Epithelial cell of esophagus (primary cell): ENCODE measurements at regions not wholly inside any gene's neighbourhood (a gene's known extent, or its start where the extent isn't known, plus 50 kb on each side); places are given as distances from the start of the nearest gene placed in this dataset.
"Not testable (repeated sequence)": the region's sequence is repeated elsewhere in the genome, so short reads cannot be mapped to it uniquely, and the experiment has no call there.

Source experiments
- DNase-seq: peaks from one replicate; pipeline ENCODE4 v3.0.0; 2010; ENCODE audit warnings: low read depth
- H3K4me3 ChIP-seq: 2 replicates; pipeline ENCODE4 v1.5.1; 2011; ENCODE audit warnings: mild to moderate bottlenecking, low read length, control low read depth
- TF ChIP-seq, protein P1 (sequence below): IDR thresholded peaks from 2 replicates; pipeline ENCODE4 v1.5.1; 2011; ENCODE audit warnings: low read depth, mild to moderate bottlenecking, low read length, control low read depth, inconsistent platforms; ENCODE audit not compliant: insufficient read depth; ENCODE audit errors: missing control alignments

DNA sequence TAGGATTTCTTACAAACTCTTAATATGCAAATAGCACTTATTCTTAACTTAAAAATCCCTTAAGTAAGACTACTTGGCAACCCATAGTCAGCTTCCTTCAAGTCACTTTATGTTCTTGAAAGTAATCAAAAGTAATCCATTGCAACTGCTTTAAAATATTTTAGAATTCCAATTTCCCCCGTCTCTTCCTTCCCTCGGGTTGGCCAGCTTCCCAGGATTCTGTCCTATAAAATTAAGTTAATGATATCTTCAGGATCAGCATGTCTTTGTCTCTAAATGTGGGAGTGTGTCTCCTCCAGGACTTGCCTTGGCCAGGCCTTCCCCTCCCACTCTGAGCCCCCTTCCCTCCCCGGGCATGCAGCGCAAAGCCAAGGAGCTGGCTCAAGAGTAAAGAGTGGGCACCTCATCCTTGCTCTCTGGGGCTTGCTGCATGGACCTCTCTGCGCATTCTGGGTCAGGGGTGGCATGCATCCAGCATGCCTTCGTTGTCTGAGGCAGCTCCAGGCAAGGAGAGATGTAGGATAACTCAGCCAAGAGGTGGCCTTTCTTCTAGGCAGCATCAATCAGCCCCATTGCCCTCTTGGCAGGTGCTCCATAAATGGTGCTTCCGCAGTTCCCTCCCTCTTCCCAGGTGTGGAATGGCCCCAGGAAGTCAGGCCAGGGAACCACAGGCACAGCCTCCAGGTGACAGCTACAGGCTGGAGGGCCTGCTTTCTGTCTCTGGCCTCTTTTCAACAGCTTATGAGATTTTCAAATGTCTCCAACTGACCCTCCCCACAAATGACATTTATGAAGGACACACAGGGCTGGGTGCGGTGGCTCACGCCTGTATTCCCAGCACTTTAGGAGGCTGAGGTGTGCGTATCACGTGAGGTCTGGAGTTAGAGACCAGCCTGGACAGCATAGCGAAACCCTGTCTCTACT, 108.7 kb upstream of the ALDH1A3 start:
- H3K4me3 ChIP-seq: no peak overlapping the region
- TF ChIP-seq, protein P1, sequence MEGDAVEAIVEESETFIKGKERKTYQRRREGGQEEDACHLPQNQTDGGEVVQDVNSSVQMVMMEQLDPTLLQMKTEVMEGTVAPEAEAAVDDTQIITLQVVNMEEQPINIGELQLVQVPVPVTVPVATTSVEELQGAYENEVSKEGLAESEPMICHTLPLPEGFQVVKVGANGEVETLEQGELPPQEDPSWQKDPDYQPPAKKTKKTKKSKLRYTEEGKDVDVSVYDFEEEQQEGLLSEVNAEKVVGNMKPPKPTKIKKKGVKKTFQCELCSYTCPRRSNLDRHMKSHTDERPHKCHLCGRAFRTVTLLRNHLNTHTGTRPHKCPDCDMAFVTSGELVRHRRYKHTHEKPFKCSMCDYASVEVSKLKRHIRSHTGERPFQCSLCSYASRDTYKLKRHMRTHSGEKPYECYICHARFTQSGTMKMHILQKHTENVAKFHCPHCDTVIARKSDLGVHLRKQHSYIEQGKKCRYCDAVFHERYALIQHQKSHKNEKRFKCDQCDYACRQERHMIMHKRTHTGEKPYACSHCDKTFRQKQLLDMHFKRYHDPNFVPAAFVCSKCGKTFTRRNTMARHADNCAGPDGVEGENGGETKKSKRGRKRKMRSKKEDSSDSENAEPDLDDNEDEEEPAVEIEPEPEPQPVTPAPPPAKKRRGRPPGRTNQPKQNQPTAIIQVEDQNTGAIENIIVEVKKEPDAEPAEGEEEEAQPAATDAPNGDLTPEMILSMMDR: no peak
- DNase-seq: no peak

DNA sequence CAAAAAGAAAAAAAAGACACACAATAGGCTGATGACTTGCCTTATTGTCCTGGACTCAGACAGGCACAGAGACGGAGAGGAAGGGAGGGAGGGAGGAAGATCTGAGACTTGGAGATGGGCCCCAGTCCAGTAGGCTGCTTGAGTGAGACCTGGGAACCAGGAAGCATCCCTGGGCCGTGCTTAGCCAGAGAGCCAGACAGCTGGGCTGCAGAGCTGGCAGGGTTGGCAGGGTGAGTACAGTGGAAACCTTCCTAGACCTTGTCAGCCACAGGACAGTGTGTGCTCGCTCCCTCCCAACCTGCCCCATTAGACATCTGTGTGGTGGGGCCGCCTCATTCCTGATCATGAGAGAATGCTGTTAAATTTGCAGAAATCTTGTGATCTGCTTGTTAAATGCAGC, 107.9 kb upstream of the ALDH1A3 start:
- DNase-seq: no peak
- TF ChIP-seq, protein P1: no peak

DNA sequence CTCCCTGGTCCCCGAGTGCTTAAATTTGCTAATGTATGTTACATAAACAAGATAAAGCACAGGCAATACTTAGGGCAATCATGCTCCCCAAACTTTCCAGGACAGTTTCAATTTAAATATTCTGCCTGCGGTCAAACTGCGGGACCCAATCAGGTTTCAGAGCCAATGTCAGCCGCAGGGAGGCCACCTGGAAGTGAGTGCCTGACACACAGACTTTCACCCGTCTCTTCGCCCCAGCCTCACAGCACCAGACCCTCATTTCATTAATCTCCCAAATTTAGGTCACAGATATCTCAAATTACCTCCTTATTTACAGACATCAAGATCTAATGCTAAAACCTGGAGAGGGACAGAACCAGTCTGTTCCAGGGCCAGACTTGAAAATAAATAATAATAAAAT, 107.2 kb upstream of the ALDH1A3 start:
- DNase-seq: no peak
- no peak overlapping the region for H3K4me3 ChIP-seq
- TF ChIP-seq, protein P1: no peak

More for the DNA sequence above, 107.9 kb upstream of the ALDH1A3 start:
- no peak overlapping the region for H3K4me3 ChIP-seq

DNA sequence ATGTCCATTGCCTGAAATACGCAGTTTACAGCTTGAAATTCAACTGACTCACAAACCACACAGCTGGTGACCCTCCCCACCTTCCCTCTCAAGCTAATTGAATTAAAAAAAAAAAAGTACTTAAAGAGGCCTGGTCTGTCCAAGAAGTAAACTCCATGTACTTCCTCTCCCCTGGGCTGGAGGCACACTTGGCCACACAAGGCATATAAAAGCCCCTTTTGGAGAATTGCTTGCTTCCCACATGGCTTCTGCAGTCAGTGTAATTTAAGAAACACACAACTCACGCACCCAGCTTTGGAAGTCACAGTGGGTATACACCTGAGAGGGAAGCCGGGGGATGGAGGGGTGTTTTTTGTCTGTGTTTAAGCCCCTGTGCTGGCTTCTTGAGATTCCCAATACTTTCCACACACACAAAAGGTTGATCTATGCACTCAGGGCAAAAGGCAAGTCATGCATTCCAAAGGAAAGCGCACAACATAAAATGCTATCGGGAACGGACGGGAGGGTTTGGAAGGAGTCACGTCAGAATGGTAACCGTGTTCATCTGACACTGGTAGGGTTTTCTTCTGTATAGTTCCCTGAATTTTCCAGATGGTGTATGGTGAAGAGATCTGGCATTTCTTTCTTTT, 106.6 kb upstream of the ALDH1A3 start:
- no peak for DNase-seq
- no peak overlapping the region for H3K4me3 ChIP-seq
- TF ChIP-seq, protein P1: no peak

DNA sequence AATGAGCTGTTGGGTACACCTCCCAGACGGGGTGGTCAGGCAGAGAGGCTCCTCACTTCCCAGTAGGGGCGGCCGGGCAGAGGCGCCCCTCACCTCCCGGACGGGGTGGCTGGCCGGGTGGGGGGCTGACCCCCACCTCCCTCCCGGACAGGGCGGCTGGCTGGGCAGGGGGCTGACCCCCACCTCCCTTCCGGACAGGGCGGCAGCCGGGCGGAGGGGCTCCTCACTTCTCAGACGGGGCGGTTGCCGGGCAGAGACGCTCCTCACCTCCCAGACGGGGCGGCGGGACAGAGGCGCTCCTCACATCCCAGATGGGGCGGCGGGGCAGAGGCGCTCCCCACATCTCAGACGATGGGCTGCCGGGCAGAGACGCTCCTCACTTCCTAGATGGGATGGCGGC, 105.6 kb upstream of the ALDH1A3 start:
- not testable (repeated sequence) for DNase-seq, H3K4me3 ChIP-seq

DNA sequence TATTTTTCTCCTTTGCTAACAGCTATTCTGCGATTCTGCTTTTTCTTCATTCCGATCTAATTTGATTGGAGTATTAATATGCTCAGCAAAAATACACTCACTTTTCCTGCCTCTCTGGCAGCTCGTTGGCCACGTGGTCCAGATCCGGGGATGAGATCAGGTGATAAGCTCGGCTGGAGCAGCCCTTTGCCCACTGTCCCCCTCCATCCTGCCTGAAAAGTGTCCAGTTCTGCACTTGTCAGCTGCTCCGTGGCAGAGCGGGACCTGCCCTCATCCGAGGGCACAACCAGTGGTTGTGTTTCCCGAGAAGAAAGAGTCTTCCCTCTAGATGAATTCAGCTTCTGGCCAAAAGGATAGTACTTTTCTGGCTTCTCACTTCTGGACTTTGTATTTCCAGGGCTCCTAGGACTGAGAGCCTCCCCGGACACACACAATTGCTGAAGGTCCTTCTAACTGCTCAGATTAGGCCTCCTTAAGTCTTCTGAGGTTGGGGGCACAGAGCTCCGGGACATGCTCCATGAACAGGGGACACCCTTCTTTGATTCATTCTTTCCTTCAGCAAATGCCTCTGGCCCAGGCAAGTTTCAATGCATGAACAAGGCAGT, 103.9 kb upstream of the ALDH1A3 start:
- TF ChIP-seq, protein P1: no peak
- no peak for DNase-seq
- H3K4me3 ChIP-seq: no peak overlapping the region

DNA sequence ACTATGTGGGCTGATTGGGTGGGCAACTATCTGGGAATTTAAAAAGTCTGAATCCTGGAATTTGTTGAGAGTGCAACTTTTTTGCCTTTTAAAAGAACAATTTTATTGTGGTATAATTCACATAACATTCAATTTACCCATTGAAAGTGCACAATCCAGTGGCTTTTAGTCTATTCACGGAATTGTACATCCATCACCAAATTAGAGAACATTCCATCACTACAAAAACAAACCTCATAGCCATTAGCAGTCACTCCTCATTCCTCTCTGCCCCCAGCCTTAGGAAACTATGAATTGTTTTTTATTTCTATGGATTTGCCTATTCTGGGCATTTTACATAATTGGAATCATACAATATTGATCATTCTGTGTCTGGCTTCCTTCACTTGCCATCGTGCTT, 101.8 kb upstream of the ALDH1A3 start:
- no peak for DNase-seq
- TF ChIP-seq, protein P1: no peak
- H3K4me3 ChIP-seq: no peak overlapping the region
